ENCODE measurements at regions not wholly inside any gene's neighbourhood (a gene's known extent, or its start where the extent isn't known, plus 50 kb on each side); places are given as distances from the start of the nearest gene placed in this dataset.
A peak's percentile ranks its signal among the peaks of the same experiment; 100 is the strongest.

GRCh38 chr12:97404543-97404942 lies 58.1 kb upstream of the RMST start:
- peak in 2 of 3 donors; percentile 10 to 53 for DNase-seq (ENCODE audit: low read depth in 2 of 3, low spot score in 2 of 3)

- no peak for DNase-seq (ENCODE audit: low read depth in 2 of 3, low spot score in 2 of 3)
These were observed 54.2 kb upstream of the RMST start for GRCh38 chr12:97408363-97408762.

GRCh38 chr12:97411341-97411740 lies 51.3 kb upstream of the RMST start:
- DNase-seq (ENCODE audit: low read depth in 2 of 3, low spot score in 2 of 3): no peak

All from hematopoietic multipotent progenitor cell (in vitro differentiated cells).